NCI-H460 (cell line): ENCODE measurements at regions not wholly inside any gene's neighbourhood (a gene's known extent, or its start where the extent isn't known, plus 50 kb on each side); places are given as distances from the start of the nearest gene placed in this dataset.
"Not testable (repeated sequence)": the region's sequence is repeated elsewhere in the genome, so short reads cannot be mapped to it uniquely, and the experiment has no call there.

Experiments
- DNase-seq: peaks from one replicate; pipeline ENCODE4 v3.0.0-alpha.2; 2016; ENCODE audit warnings: low read depth; ENCODE audit errors: extremely low read depth

- not testable (repeated sequence) for DNase-seq
Measured at GRCh38 chrY:10958122-10958521, 1430.4 kb downstream of the TSPY10 start.

GRCh38 chrY:10973422-10973821 is 1445.7 kb downstream of the TSPY10 start:
- no peak for DNase-seq

GRCh38 chrY:10986655-10987054 is 1459.0 kb downstream of the TSPY10 start:
- DNase-seq, result no peak

- DNase-seq, result no peak
Measured at GRCh38 chrY:10987626-10988025, 1459.9 kb downstream of the TSPY10 start.

GRCh38 chrY:10993955-10994354 is 1466.3 kb downstream of the TSPY10 start:
- no peak for DNase-seq

- DNase-seq, result not testable (repeated sequence)
Measured at GRCh38 chrY:10999715-11000114, 1472.0 kb downstream of the TSPY10 start.

- not testable (repeated sequence) for DNase-seq
Measured at GRCh38 chrY:11014229-11014628, 1486.5 kb downstream of the TSPY10 start.

- no peak for DNase-seq
Measured at GRCh38 chrY:11022734-11023133, 1495.1 kb downstream of the TSPY10 start.

- no peak for DNase-seq
Measured at GRCh38 chrY:11044234-11044883, 1516.7 kb downstream of the TSPY10 start.

- DNase-seq, result no peak
Measured at GRCh38 chrY:11063486-11063885, 1535.8 kb downstream of the TSPY10 start.

- DNase-seq, result no peak
Measured at GRCh38 chrY:11063960-11064359, 1536.3 kb downstream of the TSPY10 start.

GRCh38 chrY:11064376-11064775 is 1536.7 kb downstream of the TSPY10 start:
- DNase-seq, result no peak

- DNase-seq, result no peak
Measured at GRCh38 chrY:11069271-11069670, 1541.6 kb downstream of the TSPY10 start.

- DNase-seq, result no peak
Measured at GRCh38 chrY:11070250-11071113, 1542.8 kb downstream of the TSPY10 start.

- not testable (repeated sequence) for DNase-seq
Measured at GRCh38 chrY:11085801-11086200, 1558.1 kb downstream of the TSPY10 start.

GRCh38 chrY:11097498-11097897 is 1569.8 kb downstream of the TSPY10 start:
- DNase-seq, result not testable (repeated sequence)

GRCh38 chrY:11098419-11098818 is 1570.7 kb downstream of the TSPY10 start:
- DNase-seq, result not testable (repeated sequence)

GRCh38 chrY:11099004-11099403 is 1571.3 kb downstream of the TSPY10 start:
- DNase-seq, result no peak

- not testable (repeated sequence) for DNase-seq
Measured at GRCh38 chrY:11100472-11100871, 1572.8 kb downstream of the TSPY10 start.

GRCh38 chrY:11102987-11103386 is 1575.3 kb downstream of the TSPY10 start:
- not testable (repeated sequence) for DNase-seq

- DNase-seq, result not testable (repeated sequence)
Measured at GRCh38 chrY:11107127-11107918, 1579.6 kb downstream of the TSPY10 start.
